ENCODE measurements at regions not wholly inside any gene's neighbourhood (a gene's known extent, or its start where the extent isn't known, plus 50 kb on each side); places are given as distances from the start of the nearest gene placed in this dataset.
"Not testable (repeated sequence)": the region's sequence is repeated elsewhere in the genome, so short reads cannot be mapped to it uniquely, and the experiment has no call there.

DNA sequence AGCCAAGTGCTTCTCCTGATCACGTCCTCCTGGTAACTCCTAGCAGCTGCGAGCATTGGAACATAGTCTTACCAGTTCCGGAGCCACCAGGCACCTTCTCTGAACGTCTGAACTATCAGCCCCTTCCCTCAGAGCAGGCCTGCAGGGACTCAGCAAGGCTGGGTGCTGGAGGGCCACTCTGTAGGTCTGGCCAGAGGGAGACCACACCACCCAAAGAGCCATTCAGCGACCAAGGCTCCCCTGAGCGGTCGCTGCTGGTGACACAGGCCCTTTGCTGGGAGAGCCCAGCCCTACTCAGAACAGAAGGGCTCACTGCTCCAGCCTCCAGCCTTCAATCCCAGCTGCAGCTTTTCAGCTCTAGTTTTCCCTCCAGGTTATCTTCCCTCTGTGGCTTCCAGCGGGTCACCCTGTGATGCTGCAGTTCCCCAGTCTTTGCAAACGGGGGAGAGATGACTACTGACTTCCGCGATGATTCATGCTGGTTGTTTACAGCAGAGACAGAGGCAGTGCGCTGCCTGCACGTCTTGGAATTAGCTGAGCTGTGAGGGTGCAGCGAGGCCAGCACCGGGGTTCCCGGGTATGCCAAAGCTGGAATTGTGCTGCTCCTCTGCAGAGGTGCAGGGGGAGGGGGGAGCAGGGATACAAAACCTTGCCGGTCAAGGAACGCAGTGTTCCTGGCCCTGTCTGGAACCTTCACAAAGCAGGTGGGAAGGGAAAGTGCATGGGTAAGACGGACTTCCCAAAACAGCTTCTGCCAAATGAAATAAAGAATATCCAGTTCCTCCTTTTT, 161.4 kb downstream of the LY86 start:
- DNase-seq, result no peak

DNA sequence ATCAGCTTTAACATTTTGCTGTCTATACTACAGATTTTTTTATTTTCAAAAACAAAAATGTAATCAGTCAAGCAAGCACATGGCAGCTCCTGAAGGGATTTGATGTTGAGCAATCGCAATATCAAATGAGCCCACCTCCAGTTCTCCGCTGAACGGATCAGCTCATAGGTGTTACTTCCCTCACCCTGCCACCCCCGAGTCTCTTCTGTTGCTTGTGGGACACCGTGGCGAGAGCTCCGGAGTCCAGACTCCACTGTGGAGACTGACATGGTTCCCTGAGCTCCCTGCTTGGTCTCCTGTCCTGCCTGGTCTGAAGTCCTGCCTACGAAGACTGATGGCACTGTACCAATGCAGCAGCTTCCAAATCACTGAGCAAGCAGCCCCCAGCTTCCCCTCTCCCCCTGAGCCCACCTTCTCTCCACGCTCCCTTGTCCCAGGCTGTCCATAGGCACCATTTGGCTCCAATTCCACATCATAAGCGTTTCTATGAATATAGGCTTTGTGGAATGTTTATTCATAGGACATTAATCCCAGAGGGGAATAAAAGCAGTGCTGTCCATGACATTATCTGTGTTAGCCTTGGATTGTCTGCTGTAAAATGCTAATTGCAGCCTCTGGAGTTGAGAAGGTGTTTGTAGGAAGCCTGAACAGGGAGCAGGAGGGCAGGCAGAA, 162.2 kb downstream of the LY86 start:
- DNase-seq, result no peak

GRCh38 chr6:6751266-6751596, 162.7 kb downstream of the LY86 start:
- DNase-seq, result no peak

DNA sequence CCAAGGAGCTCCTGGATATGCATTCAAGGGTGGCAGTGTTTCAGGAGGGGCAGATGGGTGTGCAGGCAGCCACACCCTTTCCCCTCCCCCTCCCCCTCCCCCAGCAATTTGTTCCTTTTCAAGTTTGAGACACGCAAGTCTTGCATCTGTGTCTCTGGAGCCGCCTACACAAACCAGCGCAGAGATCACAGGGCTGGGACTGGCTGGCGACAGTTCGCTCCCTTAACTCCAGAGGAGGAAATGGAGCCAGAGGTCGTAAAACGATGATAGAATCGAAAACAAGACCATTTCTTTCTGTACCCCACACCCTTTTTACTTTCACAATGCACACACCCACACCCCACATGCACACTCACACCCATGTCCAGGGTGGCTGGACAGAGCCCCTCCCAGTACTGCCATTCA, 163.1 kb downstream of the LY86 start:
- no peak for DNase-seq

GRCh38 chr6:6752129-6752528, 163.6 kb downstream of the LY86 start:
- DNase-seq, result no peak

DNA sequence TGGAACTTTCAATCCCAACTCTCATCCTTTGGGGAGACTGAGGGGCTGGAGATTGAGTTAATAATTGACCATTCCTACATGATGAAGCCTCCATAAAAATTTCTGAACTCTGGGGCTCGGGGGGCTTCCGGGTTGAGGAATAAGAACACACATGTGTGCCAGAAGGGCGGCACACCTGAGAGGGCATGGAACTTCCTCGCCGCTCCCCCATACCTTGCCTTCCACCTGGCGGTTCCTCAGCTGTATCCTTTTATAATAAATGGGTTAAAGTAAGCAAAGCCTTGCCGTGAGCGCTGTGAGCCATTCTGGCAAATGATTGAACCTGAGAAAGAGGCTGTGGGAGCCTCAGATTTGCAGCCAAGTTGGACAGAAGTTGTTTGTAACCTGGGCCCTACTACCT, 164.8 kb downstream of the LY86 start:
- DNase-seq, result no peak

GRCh38 chr6:6756526-6756925, 168.0 kb downstream of the LY86 start:
- DNase-seq, result no peak

DNA sequence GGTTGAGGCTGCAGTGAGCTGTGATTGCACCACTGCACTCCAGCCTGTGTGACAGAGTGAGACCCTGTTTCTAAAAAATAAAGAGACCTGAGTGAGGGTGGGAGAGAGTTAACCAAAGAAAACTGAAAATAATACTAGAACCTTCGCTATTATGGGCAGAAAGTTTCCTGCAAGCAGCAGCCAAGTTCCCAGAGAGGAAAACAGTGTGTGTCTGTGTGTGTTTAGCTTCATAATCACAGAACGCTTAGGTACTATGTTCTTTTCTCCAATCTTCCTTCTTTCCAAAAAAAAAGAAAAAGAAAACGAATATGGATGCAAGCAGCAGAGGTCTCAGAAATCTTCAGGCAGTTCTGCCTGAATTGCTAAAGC, 170.0 kb downstream of the LY86 start:
- no peak for DNase-seq

DNA sequence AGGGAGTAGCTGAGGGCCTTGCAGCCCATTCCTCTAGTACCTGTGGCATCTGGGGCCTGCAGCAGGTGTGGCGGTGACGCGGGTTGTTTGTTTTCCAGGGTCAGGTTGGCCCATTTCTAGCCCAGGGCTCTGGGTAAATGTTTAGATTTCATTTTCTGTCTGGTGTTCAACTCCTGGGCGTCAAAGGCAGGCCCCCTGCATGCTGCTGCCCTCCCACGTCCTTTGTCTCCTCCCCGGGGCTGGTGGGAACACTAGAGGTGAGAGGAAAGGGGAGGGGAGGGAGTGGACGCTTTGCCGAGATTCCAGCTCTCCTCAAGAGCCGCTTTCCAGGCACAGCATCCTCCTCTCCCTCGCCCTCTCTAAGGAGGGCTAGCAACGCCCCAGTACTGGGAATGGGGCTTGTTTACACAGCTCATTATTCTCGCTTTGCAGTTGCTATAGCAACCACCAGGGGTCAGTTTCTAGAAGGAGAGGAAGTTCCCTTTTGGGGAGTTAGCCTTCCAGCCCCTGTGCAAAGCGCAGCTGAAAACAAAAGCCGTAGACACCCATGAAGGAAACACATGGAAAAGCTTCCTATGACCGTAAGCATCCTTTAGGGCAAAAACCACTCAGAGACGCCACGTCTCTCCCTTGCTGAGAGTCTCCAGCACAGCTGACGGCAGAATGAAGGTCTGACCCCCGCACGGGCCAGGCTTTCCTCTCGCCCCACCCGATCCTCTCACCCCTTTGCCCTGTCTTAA, 170.6 kb downstream of the LY86 start:
- DNase-seq, result no peak

DNA sequence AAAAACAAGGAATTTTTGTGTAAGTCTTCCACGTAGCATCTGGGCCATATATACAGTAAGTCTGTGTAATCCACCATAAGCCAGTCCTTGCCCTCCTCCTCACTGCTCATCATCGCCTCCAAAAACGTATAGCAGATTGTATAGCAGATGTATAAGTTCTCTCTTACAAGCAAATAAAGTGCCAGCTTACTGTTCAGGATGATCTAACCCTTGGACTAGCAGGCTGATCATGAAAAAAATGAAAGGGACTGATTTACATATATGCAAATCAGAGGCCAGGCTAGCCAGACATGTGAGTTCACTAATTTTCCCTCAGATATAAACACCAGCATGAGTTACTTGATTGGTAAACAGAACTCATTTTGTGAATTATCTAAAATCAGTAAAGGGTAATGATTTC, 171.5 kb downstream of the LY86 start:
- DNase-seq, result no peak

GRCh38 chr6:6762566-6762965, 174.0 kb downstream of the LY86 start:
- not testable (repeated sequence) for DNase-seq

- DNase-seq, result no peak
Measured at GRCh38 chr6:6764764-6765434, 176.4 kb downstream of the LY86 start.

- DNase-seq, result no peak
Measured at GRCh38 chr6:6766230-6766905, 177.8 kb downstream of the LY86 start.

DNA sequence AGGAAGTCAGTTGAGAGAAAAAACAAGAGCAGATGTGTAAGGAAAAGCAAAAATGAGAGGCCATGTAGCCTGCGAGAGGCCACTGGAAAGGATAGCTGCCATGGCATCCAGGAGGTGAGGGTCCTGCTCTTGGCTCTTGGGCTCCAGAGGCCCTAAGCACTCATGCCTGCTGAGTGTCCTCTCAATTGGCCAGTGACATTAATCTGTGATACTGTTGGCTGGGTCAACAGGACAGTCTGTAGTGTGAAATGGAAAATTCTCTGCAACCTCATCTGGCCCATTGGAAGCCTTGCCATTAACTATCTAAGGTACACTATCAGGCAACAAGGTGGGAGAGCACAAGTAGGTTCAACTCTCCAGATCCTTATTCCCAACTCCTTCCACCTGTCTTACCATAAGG, 180.9 kb downstream of the LY86 start:
- DNase-seq, result no peak

GRCh38 chr6:6771224-6771945, 182.9 kb downstream of the LY86 start:
- DNase-seq, result no peak

DNA sequence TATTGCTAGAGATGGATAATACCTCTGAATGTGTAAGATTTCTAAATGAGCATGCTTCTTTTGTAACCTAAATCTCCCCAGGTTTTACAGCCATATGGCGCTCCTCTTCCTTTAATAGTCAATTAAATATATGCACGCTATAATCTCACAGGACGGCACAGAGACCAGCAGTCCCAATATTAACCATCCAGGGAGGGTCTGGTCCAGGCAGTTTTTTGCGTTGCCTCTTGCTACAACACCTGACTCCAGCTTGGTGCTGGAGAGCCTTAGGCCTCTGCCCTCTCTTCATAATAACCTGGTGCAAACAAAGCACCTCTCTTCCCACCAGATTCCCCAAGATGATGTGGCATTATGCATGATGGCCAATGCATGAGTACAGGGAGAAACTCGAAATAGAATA, 183.4 kb downstream of the LY86 start:
- no peak for DNase-seq

- no peak for DNase-seq
Measured at GRCh38 chr6:6772751-6773150, 184.2 kb downstream of the LY86 start.

DNA sequence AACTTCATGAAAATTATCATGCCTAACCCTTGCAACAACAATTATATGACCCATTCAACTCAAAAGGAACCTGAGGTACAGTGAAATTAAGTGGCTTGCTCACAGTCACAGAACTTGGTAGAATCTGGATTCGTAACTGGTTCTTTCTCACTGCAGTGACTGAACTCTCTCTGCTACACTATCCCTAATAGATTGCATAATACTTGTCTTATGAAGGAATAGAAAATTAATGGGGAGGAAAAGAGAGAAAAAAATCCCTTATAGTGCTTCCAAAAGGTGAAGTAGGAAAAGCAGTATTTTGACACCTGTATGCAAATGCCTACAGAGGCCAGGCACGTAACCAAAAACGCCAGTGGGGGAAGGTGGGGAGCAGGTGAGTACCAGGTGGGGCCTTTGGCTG, 186.6 kb downstream of the LY86 start:
- no peak for DNase-seq

DNA sequence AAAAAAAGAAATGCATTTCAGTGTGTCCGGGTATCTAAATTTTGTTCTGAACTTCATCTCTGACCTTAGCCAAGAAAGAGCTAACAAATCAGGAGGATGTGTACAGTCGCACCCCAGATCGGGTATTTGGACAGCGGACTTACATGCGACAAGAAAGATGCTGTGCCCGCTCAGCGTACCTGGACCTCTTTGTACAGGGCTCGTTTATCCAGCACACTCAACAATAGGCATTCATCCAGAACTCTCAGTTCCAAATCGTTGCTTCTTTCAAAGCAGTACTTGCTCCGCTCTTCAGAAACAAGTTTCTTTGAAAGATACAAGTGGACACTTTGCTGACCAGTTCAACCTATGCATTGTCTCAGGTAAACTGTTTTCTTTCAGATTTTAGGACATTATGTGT, 191.7 kb downstream of the LY86 start:
- no peak for DNase-seq

- no peak for DNase-seq
Measured at GRCh38 chr6:6781172-6781872, 192.8 kb downstream of the LY86 start.

DNA sequence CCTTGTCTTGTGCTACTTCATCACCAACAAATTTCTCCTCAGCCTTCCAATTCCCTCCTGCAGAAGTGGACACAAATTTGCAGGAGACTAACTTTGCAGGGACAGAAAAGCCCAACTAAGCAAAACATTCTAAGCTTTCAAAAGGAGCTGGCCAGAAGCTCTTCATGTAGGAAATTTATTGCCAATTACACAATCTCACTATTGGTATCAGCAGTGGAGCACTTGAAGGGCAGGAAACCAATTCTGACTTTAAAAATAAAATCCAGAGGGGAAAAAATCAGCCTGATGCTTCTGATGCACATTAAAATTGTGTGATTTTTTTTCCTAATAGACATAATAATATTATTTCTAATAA, 193.3 kb downstream of the LY86 start:
- no peak for DNase-seq

GRCh38 chr6:6783721-6784120, 195.2 kb downstream of the LY86 start:
- no peak for DNase-seq
